ENCODE measurements at regions not wholly inside any gene's neighbourhood (a gene's known extent, or its start where the extent isn't known, plus 50 kb on each side); places are given as distances from the start of the nearest gene placed in this dataset.
"Not testable (repeated sequence)": the region's sequence is repeated elsewhere in the genome, so short reads cannot be mapped to it uniquely, and the experiment has no call there.

GRCh38 chr2:184187421-184187971 lies 410.8 kb upstream of the ZNF804A start:
- H3K27ac ChIP-seq: no peak overlapping the region
- TF ChIP-seq, protein P1, sequence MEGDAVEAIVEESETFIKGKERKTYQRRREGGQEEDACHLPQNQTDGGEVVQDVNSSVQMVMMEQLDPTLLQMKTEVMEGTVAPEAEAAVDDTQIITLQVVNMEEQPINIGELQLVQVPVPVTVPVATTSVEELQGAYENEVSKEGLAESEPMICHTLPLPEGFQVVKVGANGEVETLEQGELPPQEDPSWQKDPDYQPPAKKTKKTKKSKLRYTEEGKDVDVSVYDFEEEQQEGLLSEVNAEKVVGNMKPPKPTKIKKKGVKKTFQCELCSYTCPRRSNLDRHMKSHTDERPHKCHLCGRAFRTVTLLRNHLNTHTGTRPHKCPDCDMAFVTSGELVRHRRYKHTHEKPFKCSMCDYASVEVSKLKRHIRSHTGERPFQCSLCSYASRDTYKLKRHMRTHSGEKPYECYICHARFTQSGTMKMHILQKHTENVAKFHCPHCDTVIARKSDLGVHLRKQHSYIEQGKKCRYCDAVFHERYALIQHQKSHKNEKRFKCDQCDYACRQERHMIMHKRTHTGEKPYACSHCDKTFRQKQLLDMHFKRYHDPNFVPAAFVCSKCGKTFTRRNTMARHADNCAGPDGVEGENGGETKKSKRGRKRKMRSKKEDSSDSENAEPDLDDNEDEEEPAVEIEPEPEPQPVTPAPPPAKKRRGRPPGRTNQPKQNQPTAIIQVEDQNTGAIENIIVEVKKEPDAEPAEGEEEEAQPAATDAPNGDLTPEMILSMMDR (IDR thresholded peaks at IDR 0.05): no peak
- no peak for TF ChIP-seq POLR2A (IDR thresholded peaks at IDR 0.05)
- H3K4me3 ChIP-seq (replicated peaks in 1 of 3): no peak overlapping the region
- no peaks in the 10 kb centered on the region for H3K9me3 ChIP-seq
- intact Hi-C loops (cut with DNase I): no loop called here
- WGBS, 2 donors: 91 to 92% methylated on average over 9 of the region's 9 CpGs
- no peaks in the 10 kb centered on the region for H3K27me3 ChIP-seq
- no peaks in the 10 kb centered on the region for H3K4me1 ChIP-seq
- H3K36me3 ChIP-seq: no peaks in the 10 kb centered on the region
- DNase-seq: no peak

DNA sequence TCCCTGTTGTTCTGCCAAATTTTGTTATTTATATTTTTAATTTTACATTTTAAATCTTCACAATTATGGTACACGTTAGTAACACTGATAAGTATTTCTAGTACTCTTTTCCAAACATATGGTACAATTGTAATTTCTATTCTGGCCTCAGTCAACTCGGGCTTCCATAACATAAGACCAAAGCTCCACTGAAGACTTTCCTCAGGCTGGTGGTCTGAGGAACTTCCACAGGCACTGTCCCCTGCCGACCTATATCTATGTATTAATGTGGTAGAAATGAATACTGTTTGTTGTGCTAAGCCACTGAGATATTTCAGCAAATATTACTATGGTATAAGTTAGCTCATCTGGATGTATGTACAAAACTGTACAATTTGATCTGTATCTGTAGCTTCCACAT lies 407.6 kb upstream of the ZNF804A start:
- H3K9me3 ChIP-seq: no peaks in the 10 kb centered on the region
- no peaks in the 10 kb centered on the region for H3K36me3 ChIP-seq
- H3K4me1 ChIP-seq: no peaks in the 10 kb centered on the region
- no peak overlapping the region for H3K4me3 ChIP-seq (replicated peaks in 1 of 3)
- no peak overlapping the region for H3K27ac ChIP-seq
- TF ChIP-seq, protein P1 (IDR thresholded peaks at IDR 0.05): no peak
- TF ChIP-seq POLR2A (IDR thresholded peaks at IDR 0.05): no peak
- H3K27me3 ChIP-seq: no peaks in the 10 kb centered on the region
- WGBS, 2 donors: 83 to 86% methylated on average over 3 of the region's 3 CpGs
- DNase-seq: no peak
- intact Hi-C loops (cut with DNase I): no loop called here

DNA sequence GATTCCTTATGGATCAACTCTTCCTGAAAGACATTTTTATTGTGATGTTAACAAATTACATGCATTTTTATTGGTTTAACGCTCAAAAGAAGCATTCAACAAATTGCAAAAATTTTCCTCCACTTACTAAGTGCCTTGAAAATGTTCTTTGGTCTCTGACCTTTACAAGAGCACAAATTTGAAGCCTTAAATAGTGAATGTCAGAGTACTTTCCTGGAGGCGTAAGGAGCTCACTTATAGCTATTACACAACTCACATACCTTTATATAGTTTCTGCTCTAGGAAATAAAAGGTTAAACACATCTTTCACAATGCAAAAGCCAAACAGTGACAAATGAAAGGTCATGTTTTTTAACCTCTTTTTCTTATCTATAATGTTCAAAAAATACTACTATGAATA lies 405.7 kb upstream of the ZNF804A start:
- Histone ChIP-seq H3K4me1 (no peaks in the 10 kb centered on the region), H3K27me3 (no peaks in the 10 kb centered on the region), H3K4me3 (replicated peaks in 1 of 3) (no peak overlapping the region), H3K27ac (no peak overlapping the region), H3K36me3 (no peaks in the 10 kb centered on the region), H3K9me3 (no peaks in the 10 kb centered on the region)
- TF ChIP-seq, protein P1 (IDR thresholded peaks at IDR 0.05): no peak
- no peak for TF ChIP-seq POLR2A (IDR thresholded peaks at IDR 0.05)
- intact Hi-C loops (cut with DNase I): no loop called here
- no peak for DNase-seq
- WGBS, 2 donors: 88 to 91% methylated on average over 2 of the region's 2 CpGs

DNA sequence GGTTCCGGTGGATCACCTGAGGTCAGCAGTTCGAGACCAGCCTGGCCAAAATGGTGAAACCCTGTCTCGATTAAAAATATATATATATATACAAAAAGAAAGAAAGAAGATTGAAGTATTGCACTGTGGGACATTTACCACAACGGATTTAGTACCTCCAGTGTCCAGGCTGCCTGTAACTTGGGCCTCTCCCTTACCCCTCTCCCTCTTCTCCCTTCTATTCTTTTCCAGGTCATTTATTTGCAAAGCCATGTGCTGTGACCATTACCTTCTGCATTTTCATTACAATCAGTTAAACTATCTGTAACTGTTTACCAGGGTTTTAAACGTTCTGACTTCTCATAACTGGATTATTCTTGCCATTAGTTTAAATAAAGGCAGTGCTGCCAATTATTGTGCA lies 400.9 kb upstream of the ZNF804A start:
- intact Hi-C loops (cut with DNase I): no loop called here

GRCh38 chr2:184198791-184199190 lies 399.5 kb upstream of the ZNF804A start:
- H3K4me1 ChIP-seq; H3K36me3 ChIP-seq; DNase-seq; H3K4me3 ChIP-seq (replicated peaks in 1 of 3); H3K27me3 ChIP-seq; intact Hi-C loops (cut with DNase I); H3K27ac ChIP-seq; H3K9me3 ChIP-seq: not testable (repeated sequence)
- WGBS, 2 donors: 89 to 91% methylated on average over 5 of the region's 5 CpGs

More for the DNA sequence above, 400.9 kb upstream of the ZNF804A start:
- H3K4me1 ChIP-seq: no peaks in the 10 kb centered on the region
- no peaks in the 10 kb centered on the region for H3K9me3 ChIP-seq
- H3K27me3 ChIP-seq: no peaks in the 10 kb centered on the region
- 70 to 78% methylated on average over 5 of the region's 5 CpGs for WGBS, 2 donors
- no peak for DNase-seq
- TF ChIP-seq, protein P1 (IDR thresholded peaks at IDR 0.05): no peak
- TF ChIP-seq POLR2A (IDR thresholded peaks at IDR 0.05): no peak
- H3K4me3 ChIP-seq (replicated peaks in 1 of 3): no peak overlapping the region
- no peaks in the 10 kb centered on the region for H3K36me3 ChIP-seq
- no peak overlapping the region for H3K27ac ChIP-seq

- intact Hi-C loops (cut with DNase I): no loop called here
- Histone ChIP-seq H3K9me3 (no peaks in the 10 kb centered on the region), H3K4me1 (no peaks in the 10 kb centered on the region), H3K27ac (no peak overlapping the region), H3K36me3 (no peaks in the 10 kb centered on the region), H3K27me3 (no peaks in the 10 kb centered on the region), H3K4me3 (replicated peaks in 1 of 3) (no peak overlapping the region)
- no peak for DNase-seq
- TF ChIP-seq, protein P1 (IDR thresholded peaks at IDR 0.05): no peak
- TF ChIP-seq POLR2A (IDR thresholded peaks at IDR 0.05): no peak
- 87 to 90% methylated on average over 4 of the region's 4 CpGs for WGBS, 2 donors
These were observed 399.1 kb upstream of the ZNF804A start for GRCh38 chr2:184199274-184199673.

Measured in thyroid gland (tissue), 4 donors.